ENCODE measurements at regions not wholly inside any gene's neighbourhood (a gene's known extent, or its start where the extent isn't known, plus 50 kb on each side); places are given as distances from the start of the nearest gene placed in this dataset.
"Not testable (repeated sequence)": the region's sequence is repeated elsewhere in the genome, so short reads cannot be mapped to it uniquely, and the experiment has no call there.

GRCh38 chr6:27128311-27129094 is 119.0 kb upstream of the PRSS16 start:
- TF ChIP-seq CTCF (IDR thresholded peaks at IDR 0.05; ENCODE audit: insufficient read depth, low read depth, low read length, missing control alignments) = no peak
- no peak for DNase-seq (ENCODE audit: low read depth)
- peak overlapping the region; percentile 24 for H3K4me3 ChIP-seq (ENCODE audit: low read depth, low read length)

- DNase-seq (ENCODE audit: low read depth) = no peak
- TF ChIP-seq CTCF (IDR thresholded peaks at IDR 0.05; ENCODE audit: insufficient read depth, low read depth, low read length, missing control alignments) = no peak
Measured at GRCh38 chr6:27129095-27129815, 118.2 kb upstream of the PRSS16 start.

DNA sequence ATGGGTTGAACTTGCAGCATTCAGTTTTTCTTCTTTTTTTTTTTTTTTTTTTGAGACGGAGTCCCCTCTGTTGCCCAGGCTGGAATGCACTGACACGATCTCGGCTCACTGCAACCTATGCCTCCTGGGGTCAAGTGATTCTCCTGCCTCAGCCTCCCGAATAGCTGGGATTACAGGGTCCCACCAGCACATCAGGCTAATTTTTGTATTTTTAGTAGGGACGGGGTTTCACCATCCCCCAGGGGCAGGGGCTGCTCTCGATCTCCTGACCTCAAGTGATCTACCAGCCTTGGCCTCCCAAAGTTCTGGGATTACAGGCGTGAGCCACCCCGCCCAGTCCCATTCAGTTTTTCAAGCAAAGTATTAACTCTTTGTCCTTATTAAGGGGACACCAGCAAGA is 117.6 kb upstream of the PRSS16 start:
- peak overlapping the region; percentile 92 for H3K4me3 ChIP-seq (ENCODE audit: low read depth, low read length)
- no peak for DNase-seq (ENCODE audit: low read depth)
- TF ChIP-seq CTCF (IDR thresholded peaks at IDR 0.05; ENCODE audit: insufficient read depth, low read depth, low read length, missing control alignments) = no peak

More at GRCh38 chr6:27129095-27129815, 118.2 kb upstream of the PRSS16 start:
- peak overlapping the region; percentile 92 for H3K4me3 ChIP-seq (ENCODE audit: low read depth, low read length)

GRCh38 chr6:27130668-27131428 is 116.7 kb upstream of the PRSS16 start:
- DNase-seq (ENCODE audit: low read depth) = peak; percentile 59

GRCh38 chr6:27132282-27132531 is 115.3 kb upstream of the PRSS16 start:
- H3K4me3 ChIP-seq (ENCODE audit: low read depth, low read length) = peak overlapping the region; percentile 92
- not testable (repeated sequence) for DNase-seq (ENCODE audit: low read depth)

More at GRCh38 chr6:27130668-27131428, 116.7 kb upstream of the PRSS16 start:
- no peak for TF ChIP-seq CTCF (IDR thresholded peaks at IDR 0.05; ENCODE audit: insufficient read depth, low read depth, low read length, missing control alignments)
- H3K4me3 ChIP-seq (ENCODE audit: low read depth, low read length) = peak overlapping the region; percentile 92

GRCh38 chr6:27132532-27133280 is 114.8 kb upstream of the PRSS16 start:
- TF ChIP-seq CTCF (IDR thresholded peaks at IDR 0.05; ENCODE audit: insufficient read depth, low read depth, low read length, missing control alignments) = no peak
- peak overlapping the region; percentile 92 for H3K4me3 ChIP-seq (ENCODE audit: low read depth, low read length)
- DNase-seq (ENCODE audit: low read depth) = peak; percentile 100

Measured in GM12865 (cell line).